Uterus (tissue), 3 donors: ENCODE measurements at regions not wholly inside any gene's neighbourhood (a gene's known extent, or its start where the extent isn't known, plus 50 kb on each side); places are given as distances from the start of the nearest gene placed in this dataset.

ENCODE experiments used
- DNase-seq, 2 donors: peaks; one replicate each; pipeline ENCODE4 v3.0.0-alpha.2; 2019 to 2020
- H3K27ac ChIP-seq, 2 donors: fragments of 200-600 bp; sonication (generic); 1 replicate in 1 of 2; 2 replicates in 1 of 2; pipeline ENCODE4 v1.5.1; 2016 to 2018
- H3K27me3 ChIP-seq, 2 donors: fragments of 200-600 bp; sonication (generic); one replicate each; pipeline ENCODE4 v1.5.1; 2018 to 2019; ENCODE audit warnings: control low read depth in 1 of 2
- H3K36me3 ChIP-seq, 2 donors: fragments of 200-600 bp; sonication (generic); one replicate each; pipeline ENCODE4 v1.5.1; 2019; ENCODE audit warnings: control low read depth in 1 of 2
- H3K4me1 ChIP-seq, 2 donors: fragments of 200-600 bp; sonication (generic); one replicate each; pipeline ENCODE4 v1.5.1; 2018 to 2019; ENCODE audit warnings: control low read depth in 1 of 2
- H3K4me3 ChIP-seq, 2 donors: fragments of 200-600 bp; sonication (generic); 1 replicate in 1 of 2; 2 replicates in 1 of 2; pipeline ENCODE4 v1.5.1; 2018 to 2019; ENCODE audit warnings: mild to moderate bottlenecking in 1 of 2
- H3K9me3 ChIP-seq, 2 donors: fragments of 200-600 bp; sonication (generic); one replicate each; pipeline ENCODE4 v1.5.1; 2019; ENCODE audit warnings: control low read depth in 1 of 2
- POLR2A ChIP-seq, 2 donors: fragments of 450-650 bp; IDR thresholded peaks; one replicate each; pipeline ENCODE4 v1.6.1; 2016; ENCODE audit warnings: antibody characterized with exemption in 2 of 2, mild to moderate bottlenecking in 1 of 2, moderate library complexity in 1 of 2
- intact Hi-C: fragments of 100-400 bp; cut with DNase I; formaldehyde crosslinking; loops from one replicate; pipeline ENCODE4 v1.15.1; 2023; ENCODE audit warnings: low total_unique reads
- TF ChIP-seq, protein P1 (sequence below), 4 experiments: fragments of 200-600 bp in 2 of 4; fragments of 450-650 bp in 2 of 4; sonication (generic) in 2 of 4; IDR thresholded peaks; one replicate each; pipeline ENCODE4 v1.5.1; 2016 to 2019; ENCODE audit warnings: antibody characterized with exemption in 4 of 4, mild to moderate bottlenecking in 2 of 4, moderate library complexity in 1 of 4
- donor health status: DM: yes; HTN: yes; CAD: no.

DNA sequence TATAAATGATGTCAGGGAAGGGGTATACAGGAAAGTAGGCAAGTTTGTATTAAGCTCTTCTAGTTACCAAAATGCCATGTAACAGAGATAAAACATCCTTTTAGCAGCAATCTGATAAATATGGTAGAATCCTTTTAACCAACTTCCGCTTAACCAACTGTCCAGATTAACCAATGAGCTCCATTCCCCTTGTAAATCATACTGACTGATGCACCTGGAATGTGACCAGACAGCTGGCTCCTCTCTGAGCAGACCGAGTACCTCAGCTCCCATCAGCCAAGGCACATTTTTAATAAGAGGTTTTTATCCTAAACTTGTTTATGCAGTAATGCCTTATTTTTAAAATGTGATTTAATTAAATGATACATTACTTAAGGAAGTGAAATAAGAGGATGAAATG, 66.4 kb downstream of the KLF12 start:
- H3K4me3 ChIP-seq, result no peak overlapping the region
- no peaks in the 10 kb centered on the region for H3K4me1 ChIP-seq
- no peak for DNase-seq
- intact Hi-C loops, result no loop called here
- H3K27ac ChIP-seq, result no peak overlapping the region
- no peak for TF ChIP-seq POLR2A (IDR thresholded peaks at IDR 0.05)
- TF ChIP-seq, protein P1, sequence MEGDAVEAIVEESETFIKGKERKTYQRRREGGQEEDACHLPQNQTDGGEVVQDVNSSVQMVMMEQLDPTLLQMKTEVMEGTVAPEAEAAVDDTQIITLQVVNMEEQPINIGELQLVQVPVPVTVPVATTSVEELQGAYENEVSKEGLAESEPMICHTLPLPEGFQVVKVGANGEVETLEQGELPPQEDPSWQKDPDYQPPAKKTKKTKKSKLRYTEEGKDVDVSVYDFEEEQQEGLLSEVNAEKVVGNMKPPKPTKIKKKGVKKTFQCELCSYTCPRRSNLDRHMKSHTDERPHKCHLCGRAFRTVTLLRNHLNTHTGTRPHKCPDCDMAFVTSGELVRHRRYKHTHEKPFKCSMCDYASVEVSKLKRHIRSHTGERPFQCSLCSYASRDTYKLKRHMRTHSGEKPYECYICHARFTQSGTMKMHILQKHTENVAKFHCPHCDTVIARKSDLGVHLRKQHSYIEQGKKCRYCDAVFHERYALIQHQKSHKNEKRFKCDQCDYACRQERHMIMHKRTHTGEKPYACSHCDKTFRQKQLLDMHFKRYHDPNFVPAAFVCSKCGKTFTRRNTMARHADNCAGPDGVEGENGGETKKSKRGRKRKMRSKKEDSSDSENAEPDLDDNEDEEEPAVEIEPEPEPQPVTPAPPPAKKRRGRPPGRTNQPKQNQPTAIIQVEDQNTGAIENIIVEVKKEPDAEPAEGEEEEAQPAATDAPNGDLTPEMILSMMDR (IDR thresholded peaks at IDR 0.05), result no peak
- H3K9me3 ChIP-seq, result no peaks in the 10 kb centered on the region
- H3K36me3 ChIP-seq, result no peaks in the 10 kb centered on the region
- H3K27me3 ChIP-seq, result no peaks in the 10 kb centered on the region

DNA sequence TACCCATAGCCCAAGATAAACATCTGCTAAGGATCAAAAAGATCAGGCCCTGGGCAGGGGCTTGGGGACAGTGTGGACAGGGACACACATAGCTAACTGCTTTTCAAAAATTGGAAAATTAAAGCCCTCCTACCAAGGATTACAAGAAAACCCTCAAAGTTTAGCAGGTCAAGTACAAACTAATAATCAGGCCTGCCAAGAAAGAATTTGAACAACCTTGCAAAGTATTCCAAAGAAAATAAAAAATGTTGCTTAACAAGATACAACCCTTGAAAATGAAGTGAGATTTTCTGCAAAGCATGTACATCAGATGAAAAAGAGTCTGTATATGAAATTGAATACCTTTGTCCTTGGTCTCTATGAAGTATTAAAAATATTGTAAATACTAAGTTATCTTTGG, 67.3 kb downstream of the KLF12 start:
- Histone ChIP-seq H3K27ac (no peak overlapping the region), H3K4me3 (no peak overlapping the region), H3K36me3 (no peaks in the 10 kb centered on the region), H3K4me1 (peaks cover 0 to 5% of the 10 kb centered on the region in 2 donors), H3K27me3 (no peaks in the 10 kb centered on the region), H3K9me3 (no peaks in the 10 kb centered on the region)
- no peak for TF ChIP-seq POLR2A (IDR thresholded peaks at IDR 0.05)
- TF ChIP-seq, protein P1 (IDR thresholded peaks at IDR 0.05), result no peak
- intact Hi-C loops, result no loop called here
- DNase-seq, result no peak

DNA sequence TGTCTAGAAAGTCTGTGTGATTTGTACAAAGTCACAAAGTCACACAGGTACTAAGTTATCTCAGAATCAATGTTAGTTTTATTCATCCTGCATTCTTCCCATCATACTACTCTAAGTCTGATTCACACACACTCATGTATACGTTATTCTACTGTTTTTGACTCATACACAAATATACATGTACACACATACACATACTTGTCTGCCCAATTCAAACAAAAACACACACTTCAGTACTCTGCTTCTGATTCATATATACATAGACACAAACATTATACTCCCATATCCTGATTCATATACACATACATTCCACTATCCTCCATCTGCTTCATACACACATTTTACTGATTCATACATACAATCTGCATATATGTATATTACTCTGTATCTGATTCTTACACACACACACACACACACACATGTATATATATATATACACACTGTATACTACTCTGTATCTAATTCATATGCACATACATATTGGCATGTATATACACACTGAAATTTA, 69.3 kb downstream of the KLF12 start:
- Histone ChIP-seq H3K36me3 (no peaks in the 10 kb centered on the region), H3K27ac (no peak overlapping the region), H3K27me3 (no peaks in the 10 kb centered on the region), H3K4me1 (peaks cover 0 to 5% of the 10 kb centered on the region in 2 donors), H3K4me3 (no peak overlapping the region), H3K9me3 (no peaks in the 10 kb centered on the region)
- TF ChIP-seq, protein P1 (IDR thresholded peaks at IDR 0.05), result no peak
- TF ChIP-seq POLR2A (IDR thresholded peaks at IDR 0.05), result no peak
- no peak for DNase-seq
- intact Hi-C loops, result no loop called here

DNA sequence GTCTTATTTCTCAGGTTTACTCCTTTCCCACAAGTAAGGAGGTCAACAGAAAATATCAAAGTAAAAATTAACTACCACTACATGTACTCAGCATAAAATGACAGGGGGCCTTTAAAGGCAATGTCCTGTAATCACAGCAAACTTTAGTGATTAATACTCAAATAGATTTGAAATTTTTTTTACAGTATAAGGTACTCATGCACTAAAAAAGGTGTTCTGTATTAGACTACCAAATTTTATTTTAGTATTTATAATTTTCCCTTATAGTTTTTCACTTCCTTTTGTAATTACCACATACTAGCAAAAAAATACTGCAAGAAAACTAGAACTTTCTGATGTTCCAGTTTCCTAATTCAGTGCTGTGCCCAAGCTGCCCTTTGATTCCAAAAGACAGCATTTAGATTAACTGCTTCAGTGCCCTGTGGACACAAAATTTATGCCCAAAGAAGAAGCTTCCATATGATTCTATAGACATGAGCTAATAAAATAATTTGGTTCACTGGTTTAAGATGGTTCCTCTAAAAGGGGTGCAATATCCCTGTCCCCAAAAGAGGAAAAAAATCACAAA, 70.6 kb downstream of the KLF12 start:
- TF ChIP-seq POLR2A (IDR thresholded peaks at IDR 0.05), result no peak
- TF ChIP-seq, protein P1 (IDR thresholded peaks at IDR 0.05), result no peak
- Histone ChIP-seq H3K4me3 (no peak overlapping the region), H3K36me3 (no peaks in the 10 kb centered on the region), H3K9me3 (no peaks in the 10 kb centered on the region), H3K27ac (peak overlapping the region; percentile 67 to 77), H3K27me3 (no peaks in the 10 kb centered on the region), H3K4me1 (peaks cover 0 to 5% of the 10 kb centered on the region in 2 donors)
- no peak for DNase-seq
- intact Hi-C loops, result no loop called here

DNA sequence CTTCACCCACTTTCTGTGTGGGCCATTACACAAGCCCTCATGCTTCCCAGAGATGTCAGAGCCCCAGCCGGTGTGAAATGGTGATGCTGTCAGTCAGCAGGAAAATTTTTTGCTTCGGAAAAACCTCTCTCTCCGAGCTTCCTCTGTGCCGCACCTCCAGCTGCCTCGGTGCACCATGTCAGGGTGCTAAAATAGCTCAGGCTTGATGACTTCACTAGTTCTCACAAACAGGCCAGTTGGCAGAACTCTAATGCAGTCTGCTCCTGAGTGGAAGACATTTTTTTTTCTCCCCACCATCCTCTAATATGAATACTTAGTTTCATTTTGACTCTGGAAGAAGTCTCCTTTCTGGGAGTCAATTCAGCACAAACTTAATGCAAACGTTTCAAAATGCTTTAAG, 71.3 kb downstream of the KLF12 start:
- intact Hi-C loops, result no loop called here
- H3K9me3 ChIP-seq, result no peaks in the 10 kb centered on the region
- H3K36me3 ChIP-seq, result no peaks in the 10 kb centered on the region
- peak overlapping the region; percentile 67 to 77 for H3K27ac ChIP-seq
- peak overlapping the region; percentile 6 to 10 for H3K4me3 ChIP-seq
- DNase-seq, result peak; percentile 49 to 59
- H3K4me1 ChIP-seq, result peaks cover 0 to 5% of the 10 kb centered on the region in 2 donors
- TF ChIP-seq POLR2A (IDR thresholded peaks at IDR 0.05), result no peak
- TF ChIP-seq, protein P1 (IDR thresholded peaks at IDR 0.05), result no peak
- H3K27me3 ChIP-seq, result no peaks in the 10 kb centered on the region
